Myocyte (in vitro differentiated cells): ENCODE measurements at regions not wholly inside any gene's neighbourhood (a gene's known extent, or its start where the extent isn't known, plus 50 kb on each side); places are given as distances from the start of the nearest gene placed in this dataset.

Experiments
- DNase-seq: peaks from one replicate; pipeline ENCODE4 v3.0.0-alpha.2; 2012; ENCODE audit warnings: low read depth

GRCh38 chr18:56545464-56545863 lies 92.9 kb downstream of the TXNL1 start:
- DNase-seq: no peak

GRCh38 chr18:56542476-56542875 lies 95.9 kb downstream of the TXNL1 start:
- DNase-seq: no peak

GRCh38 chr18:56541793-56542192 lies 96.6 kb downstream of the TXNL1 start:
- no peak for DNase-seq

GRCh38 chr18:56541340-56541739 lies 97.1 kb downstream of the TXNL1 start:
- no peak for DNase-seq

GRCh38 chr18:56538746-56539145 lies 99.6 kb downstream of the TXNL1 start:
- peak; percentile 11 for DNase-seq

- peak; percentile 6 for DNase-seq
Measured at GRCh38 chr18:56532176-56532840, 106.1 kb downstream of the TXNL1 start.

- DNase-seq: peak; percentile 9
Measured at GRCh38 chr18:56522816-56523215, 115.6 kb downstream of the TXNL1 start.

- DNase-seq: no peak
Measured at GRCh38 chr18:56521263-56521662, 117.1 kb downstream of the TXNL1 start.

GRCh38 chr18:56517761-56518160 lies 120.6 kb downstream of the TXNL1 start:
- no peak for DNase-seq

- DNase-seq: no peak
Measured at GRCh38 chr18:56517196-56517595, 121.2 kb downstream of the TXNL1 start.

GRCh38 chr18:56516789-56517188 lies 121.6 kb downstream of the TXNL1 start:
- DNase-seq: no peak

- DNase-seq: no peak
Measured at GRCh38 chr18:56515522-56515921, 122.9 kb downstream of the TXNL1 start.

- DNase-seq: no peak
Measured at GRCh38 chr18:56511996-56512395, 126.4 kb downstream of the TXNL1 start.

GRCh38 chr18:56510108-56510507 lies 128.3 kb downstream of the TXNL1 start:
- DNase-seq: no peak

GRCh38 chr18:56509656-56510055 lies 128.7 kb downstream of the TXNL1 start:
- DNase-seq: no peak

- no peak for DNase-seq
Measured at GRCh38 chr18:56508370-56509036, 129.9 kb downstream of the TXNL1 start.

GRCh38 chr18:56505971-56506370 lies 132.4 kb downstream of the TXNL1 start:
- DNase-seq: no peak

- no peak for DNase-seq
Measured at GRCh38 chr18:56505293-56505692, 133.1 kb downstream of the TXNL1 start.

GRCh38 chr18:56501896-56502295 lies 136.5 kb downstream of the TXNL1 start:
- no peak for DNase-seq

GRCh38 chr18:56495884-56496283 lies 142.5 kb downstream of the TXNL1 start:
- no peak for DNase-seq

GRCh38 chr18:56493531-56493930 lies 144.9 kb downstream of the TXNL1 start:
- DNase-seq: no peak

- DNase-seq: no peak
Measured at GRCh38 chr18:56492136-56492535, 146.3 kb downstream of the TXNL1 start.

GRCh38 chr18:56490942-56491341 lies 147.4 kb downstream of the TXNL1 start:
- no peak for DNase-seq
